ENCODE measurements at regions not wholly inside any gene's neighbourhood (a gene's known extent, or its start where the extent isn't known, plus 50 kb on each side); places are given as distances from the start of the nearest gene placed in this dataset.

DNA sequence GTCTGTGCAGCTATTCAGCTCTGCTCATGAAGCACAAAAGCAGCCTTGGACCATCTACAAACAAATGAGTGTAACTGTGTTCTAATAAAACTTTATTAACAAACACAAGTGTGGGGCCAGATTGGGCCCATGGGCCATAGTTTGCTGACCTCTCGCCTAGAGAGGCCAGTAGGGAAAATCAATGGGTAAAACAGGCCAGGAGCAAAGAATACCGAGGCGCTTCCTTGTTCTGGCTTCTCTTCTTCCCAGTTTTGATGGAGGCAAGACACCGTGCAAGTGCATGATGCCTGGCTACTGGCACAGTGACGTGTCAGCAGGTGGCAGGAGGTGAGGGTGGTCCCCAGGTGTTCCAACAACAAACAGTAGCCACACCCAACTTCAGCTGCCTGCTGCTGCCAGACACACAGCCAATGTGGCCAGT lies 94.3 kb upstream of the SDK1 start:
- TF ChIP-seq, protein P1, sequence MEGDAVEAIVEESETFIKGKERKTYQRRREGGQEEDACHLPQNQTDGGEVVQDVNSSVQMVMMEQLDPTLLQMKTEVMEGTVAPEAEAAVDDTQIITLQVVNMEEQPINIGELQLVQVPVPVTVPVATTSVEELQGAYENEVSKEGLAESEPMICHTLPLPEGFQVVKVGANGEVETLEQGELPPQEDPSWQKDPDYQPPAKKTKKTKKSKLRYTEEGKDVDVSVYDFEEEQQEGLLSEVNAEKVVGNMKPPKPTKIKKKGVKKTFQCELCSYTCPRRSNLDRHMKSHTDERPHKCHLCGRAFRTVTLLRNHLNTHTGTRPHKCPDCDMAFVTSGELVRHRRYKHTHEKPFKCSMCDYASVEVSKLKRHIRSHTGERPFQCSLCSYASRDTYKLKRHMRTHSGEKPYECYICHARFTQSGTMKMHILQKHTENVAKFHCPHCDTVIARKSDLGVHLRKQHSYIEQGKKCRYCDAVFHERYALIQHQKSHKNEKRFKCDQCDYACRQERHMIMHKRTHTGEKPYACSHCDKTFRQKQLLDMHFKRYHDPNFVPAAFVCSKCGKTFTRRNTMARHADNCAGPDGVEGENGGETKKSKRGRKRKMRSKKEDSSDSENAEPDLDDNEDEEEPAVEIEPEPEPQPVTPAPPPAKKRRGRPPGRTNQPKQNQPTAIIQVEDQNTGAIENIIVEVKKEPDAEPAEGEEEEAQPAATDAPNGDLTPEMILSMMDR (IDR thresholded peaks at IDR 0.05), result no peak
- no peak for TF ChIP-seq POLR2A (IDR thresholded peaks at IDR 0.05)
